ENCODE measurements at regions not wholly inside any gene's neighbourhood (a gene's known extent, or its start where the extent isn't known, plus 50 kb on each side); places are given as distances from the start of the nearest gene placed in this dataset.

DNA sequence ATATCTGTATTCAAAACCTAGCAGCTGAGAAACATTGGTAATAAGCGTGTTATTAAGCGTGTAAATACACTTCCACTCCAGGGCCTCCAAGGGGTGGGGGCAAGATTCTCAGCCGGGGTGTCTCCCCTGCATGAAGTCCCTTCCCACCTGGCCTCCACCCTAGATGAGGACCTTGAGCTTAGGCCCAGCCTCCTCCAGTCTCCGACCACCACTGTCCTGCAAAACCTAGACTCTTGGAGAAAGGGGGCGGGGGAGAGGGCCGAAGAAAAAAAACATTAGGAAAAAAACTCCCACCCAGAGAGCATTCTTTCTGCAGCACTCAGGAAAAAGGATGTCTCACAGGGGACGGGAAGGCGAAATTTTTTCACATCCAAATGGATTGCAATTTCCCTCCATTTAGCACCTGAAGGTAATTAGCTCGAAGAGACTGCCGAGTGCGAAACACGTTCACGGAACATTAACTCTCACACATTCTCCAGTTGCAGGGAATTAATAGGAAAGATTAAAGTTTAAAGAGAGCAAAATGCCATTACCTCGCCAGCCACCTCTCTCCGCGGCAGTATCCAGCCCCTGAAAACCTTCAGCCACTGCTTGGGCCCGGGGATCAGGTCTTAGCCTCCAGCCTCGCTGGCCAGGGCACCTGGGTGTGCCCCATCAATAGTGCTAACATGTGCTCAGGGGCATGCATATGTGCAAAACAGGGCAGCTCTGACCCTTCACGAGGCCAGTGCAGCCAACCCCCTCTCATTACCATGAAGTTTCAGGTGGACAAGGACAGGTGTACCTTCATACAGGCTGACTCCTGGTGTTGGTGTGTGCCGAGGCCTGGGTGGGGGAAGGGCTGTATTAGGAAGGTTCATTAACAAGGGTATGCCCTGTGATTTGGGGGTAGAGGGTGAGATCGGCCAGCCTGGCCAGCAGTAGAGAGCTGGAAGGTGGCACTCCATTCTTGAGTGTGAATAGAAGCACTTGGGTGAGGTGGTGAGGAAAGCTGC lies 77.2 kb downstream of the HIF1AN start:
- ATAC-seq (ENCODE audit: low FRiP score) (no peak), DNase-seq (no peak)
- Histone ChIP-seq H3K9me3 (ENCODE audit: control insufficient read depth, low read length) (peaks cover 2% of the 10 kb centered on the region), H3K36me3 (ENCODE audit: control insufficient read depth in 1 of 2, insufficient read depth in 2 of 2, low read length in 1 of 2) (no peaks in the 10 kb centered on the region), H3K27me3 (ENCODE audit: control insufficient read depth in 1 of 2, insufficient read depth in 2 of 2, low read length in 1 of 2) (no peaks in the 10 kb centered on the region), H3K27ac (ENCODE audit: low read depth in 1 of 2, low read length in 2 of 2) (no peak overlapping the region), H3K4me1 (ENCODE audit: control insufficient read depth in 1 of 2, insufficient read depth in 2 of 2, low read length in 2 of 2) (no peaks in the 10 kb centered on the region), H3K4me3 (ENCODE audit: low read length in 2 of 2) (no peak overlapping the region)
- intact Hi-C loops (cut with DNase I), result no loop called here
- WGBS, 2 donors, result 33 to 47% methylated on average over 21 of the region's 21 CpGs

DNA sequence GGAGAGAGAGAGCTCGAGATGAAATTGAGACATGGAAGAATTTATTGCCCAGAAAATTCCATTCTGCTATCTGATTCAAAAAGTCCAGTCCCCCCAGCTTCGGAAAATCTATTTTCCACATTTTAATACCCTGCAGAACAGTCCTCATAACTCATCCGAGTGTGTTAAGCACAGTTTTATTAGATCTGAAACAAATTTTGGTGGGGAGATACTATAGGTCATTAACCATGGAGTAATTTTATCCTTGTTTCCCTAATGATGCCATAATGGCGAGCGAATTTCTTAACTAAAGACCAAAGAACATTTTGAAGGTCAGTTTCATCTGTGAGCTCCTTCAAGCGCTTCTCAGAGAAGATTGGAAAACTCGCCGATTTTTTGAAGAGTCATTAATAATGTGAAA lies 78.1 kb downstream of the HIF1AN start:
- Histone ChIP-seq H3K27me3 (ENCODE audit: control insufficient read depth in 1 of 2, insufficient read depth in 2 of 2, low read length in 1 of 2) (no peaks in the 10 kb centered on the region), H3K9me3 (ENCODE audit: control insufficient read depth, low read length) (peaks cover 2% of the 10 kb centered on the region), H3K4me1 (ENCODE audit: control insufficient read depth in 1 of 2, insufficient read depth in 2 of 2, low read length in 2 of 2) (no peaks in the 10 kb centered on the region), H3K27ac (ENCODE audit: low read depth in 1 of 2, low read length in 2 of 2) (no peak overlapping the region), H3K36me3 (ENCODE audit: control insufficient read depth in 1 of 2, insufficient read depth in 2 of 2, low read length in 1 of 2) (no peaks in the 10 kb centered on the region), H3K4me3 (ENCODE audit: low read length in 2 of 2) (no peak overlapping the region)
- DNase-seq, result no peak
- intact Hi-C loops (cut with DNase I), result no loop called here
- 77 to 80% methylated on average over 8 of the region's 8 CpGs for WGBS, 2 donors
- no peak for ATAC-seq (ENCODE audit: low FRiP score)

DNA sequence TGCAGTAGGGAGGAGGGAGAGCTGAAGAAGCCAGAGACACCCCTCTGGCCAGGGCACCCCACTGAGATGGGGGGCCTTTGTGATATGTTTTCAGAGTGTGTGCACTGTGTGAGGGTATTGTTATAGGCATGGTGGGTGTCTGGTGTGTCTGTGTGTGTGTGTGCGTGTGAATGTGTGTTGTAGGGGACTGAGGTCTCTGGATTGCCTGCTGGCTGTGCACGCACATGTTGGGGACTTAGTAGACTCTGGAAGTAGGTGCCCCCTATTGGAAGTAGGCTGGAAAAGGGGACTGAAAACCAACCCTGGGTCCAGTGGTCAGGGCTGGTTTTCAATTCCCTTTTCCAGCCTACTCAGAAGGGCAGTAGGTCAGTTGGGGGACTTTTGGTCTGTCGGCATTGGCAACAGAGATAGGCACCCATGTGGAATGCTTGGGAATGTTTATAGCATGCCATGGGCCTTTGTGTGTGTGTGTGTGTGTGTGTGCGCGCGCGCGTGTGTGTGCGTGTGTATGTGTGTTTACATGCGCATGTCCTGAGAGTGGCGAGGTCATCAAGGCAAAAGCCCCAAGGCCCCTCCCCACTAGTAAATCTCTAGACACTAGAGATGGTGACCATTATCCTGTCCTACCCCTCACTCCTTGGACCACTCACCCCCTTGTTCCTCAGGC lies 78.8 kb downstream of the HIF1AN start:
- DNase-seq (no peak), ATAC-seq (ENCODE audit: low FRiP score) (no peak)
- H3K4me3 ChIP-seq (ENCODE audit: low read length in 2 of 2), result no peak overlapping the region
- peaks cover 2% of the 10 kb centered on the region for H3K9me3 ChIP-seq (ENCODE audit: control insufficient read depth, low read length)
- H3K4me1 ChIP-seq (ENCODE audit: control insufficient read depth in 1 of 2, insufficient read depth in 2 of 2, low read length in 2 of 2), result no peaks in the 10 kb centered on the region
- intact Hi-C loops (cut with DNase I), result no loop called here
- H3K27ac ChIP-seq (ENCODE audit: low read depth in 1 of 2, low read length in 2 of 2), result no peak overlapping the region
- 68 to 72% methylated on average over 11 of the region's 11 CpGs for WGBS, 2 donors
- H3K36me3 ChIP-seq (ENCODE audit: control insufficient read depth in 1 of 2, insufficient read depth in 2 of 2, low read length in 1 of 2), result no peaks in the 10 kb centered on the region
- no peaks in the 10 kb centered on the region for H3K27me3 ChIP-seq (ENCODE audit: control insufficient read depth in 1 of 2, insufficient read depth in 2 of 2, low read length in 1 of 2)

DNA sequence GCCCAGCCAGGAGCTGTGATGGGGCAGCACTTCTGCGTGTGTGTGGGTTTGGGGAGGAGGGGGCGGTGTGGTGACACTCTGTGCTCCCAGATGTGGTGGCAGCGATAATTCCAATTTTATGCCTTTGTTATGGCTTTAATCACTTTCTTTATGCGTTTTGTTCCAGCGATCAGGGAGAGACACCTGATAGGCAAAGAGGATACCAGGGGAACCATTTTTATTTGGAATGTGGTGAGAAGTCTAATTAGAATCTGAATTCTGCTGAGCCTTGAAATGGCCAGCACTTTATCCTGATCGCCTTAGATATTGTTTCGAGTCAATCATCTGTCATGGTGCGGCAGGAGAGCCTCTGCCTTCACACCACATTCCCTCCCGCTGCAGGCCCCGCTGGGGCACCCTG lies 79.5 kb downstream of the HIF1AN start:
- WGBS, 2 donors, result 82 to 83% methylated on average over 10 of the region's 10 CpGs
- H3K36me3 ChIP-seq (ENCODE audit: control insufficient read depth in 1 of 2, insufficient read depth in 2 of 2, low read length in 1 of 2), result no peaks in the 10 kb centered on the region
- no peaks in the 10 kb centered on the region for H3K27me3 ChIP-seq (ENCODE audit: control insufficient read depth in 1 of 2, insufficient read depth in 2 of 2, low read length in 1 of 2)
- H3K9me3 ChIP-seq (ENCODE audit: control insufficient read depth, low read length), result peaks cover 2% of the 10 kb centered on the region
- ATAC-seq (ENCODE audit: low FRiP score) (no peak), DNase-seq (no peak)
- intact Hi-C loops (cut with DNase I), result no loop called here
- no peaks in the 10 kb centered on the region for H3K4me1 ChIP-seq (ENCODE audit: control insufficient read depth in 1 of 2, insufficient read depth in 2 of 2, low read length in 2 of 2)
- no peak overlapping the region for H3K4me3 ChIP-seq (ENCODE audit: low read length in 2 of 2)
- no peak overlapping the region for H3K27ac ChIP-seq (ENCODE audit: low read depth in 1 of 2, low read length in 2 of 2)

DNA sequence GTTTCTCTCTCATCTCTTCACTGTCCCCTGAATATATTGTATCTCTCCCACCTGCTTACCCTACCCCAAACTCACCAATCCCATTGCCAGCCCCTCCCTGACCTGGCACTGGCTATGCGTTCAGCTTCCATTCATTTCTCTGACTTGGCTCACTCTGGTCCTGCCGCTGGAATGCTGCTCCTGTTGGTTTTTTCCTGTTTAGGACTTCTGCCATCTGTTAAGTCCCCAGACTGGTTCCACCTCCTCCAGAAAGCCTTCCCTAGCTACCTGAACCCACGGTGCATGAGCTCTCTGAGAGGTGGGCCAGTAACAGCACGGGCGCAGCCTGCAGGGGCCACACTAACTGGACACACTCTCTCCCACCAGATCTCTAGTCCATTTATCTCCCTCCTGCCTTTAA lies 80.2 kb downstream of the HIF1AN start:
- H3K4me3 ChIP-seq (ENCODE audit: low read length in 2 of 2), result no peak overlapping the region
- peaks cover 2% of the 10 kb centered on the region for H3K9me3 ChIP-seq (ENCODE audit: control insufficient read depth, low read length)
- H3K27ac ChIP-seq (ENCODE audit: low read depth in 1 of 2, low read length in 2 of 2), result no peak overlapping the region
- intact Hi-C loops (cut with DNase I), result no loop called here
- H3K27me3 ChIP-seq (ENCODE audit: control insufficient read depth in 1 of 2, insufficient read depth in 2 of 2, low read length in 1 of 2), result peaks cover 0 to 2% of the 10 kb centered on the region in 2 donors
- ATAC-seq (ENCODE audit: low FRiP score) (no peak), DNase-seq (no peak)
- no peaks in the 10 kb centered on the region for H3K36me3 ChIP-seq (ENCODE audit: control insufficient read depth in 1 of 2, insufficient read depth in 2 of 2, low read length in 1 of 2)
- 53 to 54% methylated on average over 5 of the region's 5 CpGs for WGBS, 2 donors
- H3K4me1 ChIP-seq (ENCODE audit: control insufficient read depth in 1 of 2, insufficient read depth in 2 of 2, low read length in 2 of 2), result no peaks in the 10 kb centered on the region

DNA sequence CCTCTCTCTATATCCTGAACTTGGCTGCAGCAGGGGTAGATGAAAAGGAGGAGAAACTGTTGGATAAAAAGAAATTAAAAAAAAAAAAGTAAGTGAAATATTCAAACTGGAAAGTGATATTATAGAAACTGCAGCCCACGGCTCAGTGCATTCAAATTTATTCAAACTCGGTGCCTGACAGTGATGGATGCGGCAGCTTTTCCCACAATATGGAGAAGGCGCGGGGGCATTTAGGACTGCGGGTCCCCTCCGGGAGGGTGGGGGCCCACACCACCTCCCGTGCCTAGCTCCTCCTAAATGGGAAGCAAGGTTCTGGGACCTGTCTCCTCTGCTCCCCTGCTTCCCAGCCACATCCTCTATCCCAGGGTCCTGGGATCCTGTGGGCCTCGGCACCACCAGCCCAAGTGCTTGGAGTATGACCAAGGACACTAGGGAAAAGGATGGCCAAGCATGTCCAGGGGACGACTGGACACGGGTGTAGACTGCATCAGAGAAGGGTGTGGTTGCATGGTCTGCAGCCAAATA lies 82.4 kb downstream of the HIF1AN start:
- WGBS, 2 donors, result 69 to 74% methylated on average over 11 of the region's 11 CpGs

DNA sequence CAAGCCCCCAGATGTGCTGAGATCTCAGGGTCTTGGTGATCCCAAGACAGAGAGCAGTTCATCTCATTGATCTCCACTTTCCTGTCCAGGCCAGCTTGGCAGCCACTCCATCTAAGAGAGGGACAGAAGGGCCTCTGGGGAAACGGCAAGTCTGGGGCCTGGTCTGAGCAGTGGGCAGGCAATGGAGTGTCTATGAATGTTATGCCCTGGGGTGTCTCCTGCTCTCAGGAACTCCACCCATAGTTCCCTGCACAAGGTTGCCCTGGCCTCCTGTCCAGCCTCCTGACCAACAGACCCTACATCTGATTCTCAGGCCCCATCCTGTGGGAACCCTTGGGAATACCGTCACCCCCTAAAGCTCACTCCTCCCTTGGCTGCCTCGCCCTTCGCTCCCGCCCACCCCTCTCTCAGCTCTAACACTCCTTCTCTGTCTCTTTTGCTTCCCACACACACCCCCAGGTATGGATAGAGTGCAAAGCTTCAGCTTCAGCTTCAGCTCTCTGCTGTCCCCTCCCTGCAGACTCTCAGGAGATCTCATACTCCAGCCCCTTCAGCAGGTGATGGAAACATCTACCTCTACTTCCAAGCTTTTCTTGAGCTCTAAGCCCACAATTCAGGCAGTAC lies 83.0 kb downstream of the HIF1AN start:
- intact Hi-C loops (cut with DNase I), result no loop called here
- Histone ChIP-seq H3K9me3 (ENCODE audit: control insufficient read depth, low read length) (no peaks in the 10 kb centered on the region), H3K36me3 (ENCODE audit: control insufficient read depth in 1 of 2, insufficient read depth in 2 of 2, low read length in 1 of 2) (no peaks in the 10 kb centered on the region), H3K4me1 (ENCODE audit: control insufficient read depth in 1 of 2, insufficient read depth in 2 of 2, low read length in 2 of 2) (no peaks in the 10 kb centered on the region), H3K27ac (ENCODE audit: low read depth in 1 of 2, low read length in 2 of 2) (no peak overlapping the region), H3K4me3 (ENCODE audit: low read length in 2 of 2) (no peak overlapping the region), H3K27me3 (ENCODE audit: control insufficient read depth in 1 of 2, insufficient read depth in 2 of 2, low read length in 1 of 2) (peaks cover 0 to 3% of the 10 kb centered on the region in 2 donors)
- ATAC-seq (ENCODE audit: low FRiP score) (no peak), DNase-seq (no peak)
- 66 to 77% methylated on average over 5 of the region's 5 CpGs for WGBS, 2 donors

More for the DNA sequence above, 82.4 kb downstream of the HIF1AN start:
- H3K27me3 ChIP-seq (ENCODE audit: control insufficient read depth in 1 of 2, insufficient read depth in 2 of 2, low read length in 1 of 2), result peaks cover 0 to 3% of the 10 kb centered on the region in 2 donors
- H3K4me3 ChIP-seq (ENCODE audit: low read length in 2 of 2), result no peak overlapping the region
- no peak overlapping the region for H3K27ac ChIP-seq (ENCODE audit: low read depth in 1 of 2, low read length in 2 of 2)
- H3K36me3 ChIP-seq (ENCODE audit: control insufficient read depth in 1 of 2, insufficient read depth in 2 of 2, low read length in 1 of 2), result no peaks in the 10 kb centered on the region
- intact Hi-C loops (cut with DNase I), result no loop called here
- no peak for ATAC-seq (ENCODE audit: low FRiP score)
- H3K9me3 ChIP-seq (ENCODE audit: control insufficient read depth, low read length), result peaks cover 2% of the 10 kb centered on the region
- H3K4me1 ChIP-seq (ENCODE audit: control insufficient read depth in 1 of 2, insufficient read depth in 2 of 2, low read length in 2 of 2), result no peaks in the 10 kb centered on the region
- DNase-seq, result no peak

DNA sequence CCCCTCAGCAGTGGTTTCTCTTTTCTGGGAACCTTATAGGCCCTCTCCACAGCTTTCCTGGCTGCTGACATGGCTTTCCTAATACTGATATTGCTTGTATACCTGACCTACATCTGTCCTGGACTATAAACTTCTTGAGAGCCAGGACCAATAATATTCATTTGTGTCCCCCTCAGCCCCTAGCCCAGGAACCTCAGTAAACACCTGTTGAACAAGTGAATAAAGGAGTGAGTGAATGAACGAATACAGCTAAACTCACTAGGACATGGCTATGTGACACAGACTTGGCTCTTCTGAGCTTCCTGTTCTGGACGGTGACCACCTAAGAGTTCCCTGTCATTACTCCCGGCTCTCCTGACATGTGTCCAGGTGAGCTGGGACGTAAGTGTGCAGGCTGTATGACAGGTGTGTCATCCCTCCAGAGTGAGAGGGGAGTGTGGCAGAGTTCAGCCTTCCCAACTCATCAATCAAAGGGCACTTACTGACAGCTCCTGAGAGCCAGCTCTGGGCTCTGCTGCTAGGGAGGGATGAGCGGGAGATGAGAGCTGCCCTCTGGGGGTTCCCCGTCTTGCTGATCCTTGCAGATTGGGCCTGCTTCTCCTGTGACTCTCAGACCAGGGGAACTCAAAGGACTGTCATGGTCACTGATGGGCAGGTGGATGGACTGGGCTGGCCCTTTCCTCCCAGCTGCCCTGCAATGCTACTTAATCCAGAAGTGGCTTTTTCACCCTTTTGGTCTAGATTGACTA lies 84.5 kb downstream of the HIF1AN start:
- WGBS, 2 donors, result 68 to 71% methylated on average over 6 of the region's 6 CpGs
- H3K4me3 ChIP-seq (ENCODE audit: low read length in 2 of 2), result no peak overlapping the region
- H3K27me3 ChIP-seq (ENCODE audit: control insufficient read depth in 1 of 2, insufficient read depth in 2 of 2, low read length in 1 of 2), result peaks cover 0 to 3% of the 10 kb centered on the region in 2 donors

More for the DNA sequence above, 84.5 kb downstream of the HIF1AN start:
- H3K4me1 ChIP-seq (ENCODE audit: control insufficient read depth in 1 of 2, insufficient read depth in 2 of 2, low read length in 2 of 2), result no peaks in the 10 kb centered on the region
- DNase-seq (peak in 1 of 2 donors; percentile 19), ATAC-seq (ENCODE audit: low FRiP score) (no peak)
- no peak overlapping the region for H3K27ac ChIP-seq (ENCODE audit: low read depth in 1 of 2, low read length in 2 of 2)
- H3K36me3 ChIP-seq (ENCODE audit: control insufficient read depth in 1 of 2, insufficient read depth in 2 of 2, low read length in 1 of 2), result no peaks in the 10 kb centered on the region
- intact Hi-C loops (cut with DNase I), result no loop called here
- H3K9me3 ChIP-seq (ENCODE audit: control insufficient read depth, low read length), result no peaks in the 10 kb centered on the region

Measured in aorta (tissue), 5 donors.